ENCODE measurements at regions not wholly inside any gene's neighbourhood (a gene's known extent, or its start where the extent isn't known, plus 50 kb on each side); places are given as distances from the start of the nearest gene placed in this dataset.

- CTCF ChIA-PET (ENCODE audit: low intra/inter-chr PET ratio) = no interaction called here
- H3K9ac ChIP-seq (ENCODE audit: insufficient read depth in 1 of 2, low read depth in 2 of 2, low read length in 2 of 2) = no peak overlapping the region
- intact Hi-C loops (cut with micrococcal nuclease) = no loop called here
These were observed 130.6 kb upstream of the UBASH3B start for GRCh38 chr11:122524898-122525297.

DNA sequence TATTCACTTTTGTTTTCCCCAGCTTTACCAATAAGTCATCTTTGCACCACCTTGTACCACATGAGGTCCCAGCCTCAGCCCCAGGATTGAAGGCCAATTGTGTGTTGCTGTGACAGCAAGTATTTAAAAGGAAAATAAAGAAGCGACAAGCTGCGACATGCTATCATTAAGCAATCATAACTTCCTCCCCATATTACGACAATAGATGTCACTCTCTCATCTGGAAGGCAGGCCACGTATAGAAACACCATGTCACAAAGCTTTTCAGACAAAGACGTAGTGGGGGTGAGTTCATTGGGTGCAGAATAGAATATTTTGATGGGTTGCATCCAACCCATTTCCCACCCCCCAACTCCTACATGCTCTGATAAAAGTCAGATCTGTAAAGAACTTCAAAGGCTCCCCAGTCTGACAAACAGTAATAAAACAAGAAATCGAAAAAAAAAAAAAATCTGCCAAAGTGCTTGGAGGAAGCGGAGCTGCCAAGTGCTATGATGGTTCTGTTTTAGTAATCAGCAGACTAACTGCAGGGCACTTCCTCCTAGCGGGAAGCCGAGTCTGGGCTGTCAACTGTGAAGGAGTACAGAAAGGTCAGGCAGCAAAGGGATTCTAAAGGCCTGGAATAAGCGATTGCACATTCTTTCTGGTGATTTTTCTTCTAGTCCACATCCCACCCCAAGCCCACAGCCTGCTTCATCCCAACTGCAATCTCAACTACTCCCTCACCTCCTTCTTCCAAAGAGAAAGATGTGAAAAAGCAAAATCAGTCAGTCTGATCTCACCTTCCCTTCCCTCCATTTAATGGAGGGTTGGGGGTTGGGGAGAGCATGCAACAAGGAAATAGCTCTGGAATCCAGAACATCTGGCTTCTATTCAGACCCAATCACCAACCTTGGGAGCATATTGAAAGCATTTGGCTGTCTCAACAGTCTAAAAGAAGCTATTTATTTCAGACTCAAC is 131.4 kb upstream of the UBASH3B start:
- Histone ChIP-seq H3K79me2 (ENCODE audit: control insufficient read depth, insufficient read depth, low read length) (no peaks in the 10 kb centered on the region), H2AFZ (ENCODE audit: low read depth, low read length) (no peak overlapping the region), H3K9me1 (ENCODE audit: control insufficient read depth, insufficient read depth, low read length) (no peaks in the 10 kb centered on the region), H3K9ac (ENCODE audit: insufficient read depth in 1 of 2, low read depth in 2 of 2, low read length in 2 of 2) (no peak overlapping the region), H4K20me1 (replicated peaks; ENCODE audit: control insufficient read depth, insufficient read depth, low read length) (no peaks in the 10 kb centered on the region), H3K4me2 (ENCODE audit: insufficient read depth, low read length) (no peak overlapping the region), H3K36me3 (ENCODE audit: control insufficient read depth, insufficient read depth, low read length) (no peaks in the 10 kb centered on the region), H3K4me3 (no peak overlapping the region), H3K27ac (ENCODE audit: extremely low read depth, low read depth, low read length) (no peak overlapping the region), H3K27me3 (ENCODE audit: control insufficient read depth in 2 of 2, insufficient read depth in 2 of 2, low read length in 2 of 2) (no peaks in the 10 kb centered on the region), H3K9me3 (replicated peaks; ENCODE audit: control insufficient read depth, insufficient read depth, low read depth, low read length) (no peaks in the 10 kb centered on the region), H3K4me1 (replicated peaks in 1 of 2; ENCODE audit: control insufficient read depth in 2 of 2, insufficient read depth in 2 of 2, low read length in 2 of 2) (no peaks in the 10 kb centered on the region)
- intact Hi-C loops (cut with micrococcal nuclease) (no loop called here), in situ Hi-C loops (cut with MboI) (no loop called here)
- no peak for ATAC-seq
- ChIA-PET POLR2A (no interaction called here), CTCF (ENCODE audit: low intra/inter-chr PET ratio) (no interaction called here)
- DNase-seq (ENCODE audit: extremely low read depth in 1 of 4, low spot score in 3 of 4) = no peak
- 2% methylated on average over 10 of the region's 10 CpGs for WGBS (ENCODE audit: insufficient coverage, low coverage, missing lambda C conversion rate)
- no peak for FAIRE-seq
- no TSS peak for BruUV-seq (replicated peaks)
- TF ChIP-seq KLF13 (tag; IDR thresholded peaks at IDR 0.05; ENCODE audit: borderline replicate concordance, low read depth) (no peak), FOXK2 (conservative IDR thresholded peaks at IDR 0.05 in 1 of 2, IDR thresholded peaks at IDR 0.05 in 1 of 2; ENCODE audit: low read depth in 2 of 2) (no peak), TAF1 (IDR thresholded peaks at IDR 0.05; ENCODE audit: control insufficient read depth, extremely low read depth, insufficient read depth, low read length, severe bottlenecking) (no peak), POLR2B (IDR thresholded peaks at IDR 0.05; ENCODE audit: low read depth, partially characterized antibody) (no peak), PCBP2 (IDR thresholded peaks at IDR 0.05; ENCODE audit: low read depth, low read length, poor library complexity, severe bottlenecking) (no peak), TBL1XR1 (IDR thresholded peaks at IDR 0.05; ENCODE audit: low read length in 2 of 2) (no peak)
- TF ChIP-seq, protein P1, sequence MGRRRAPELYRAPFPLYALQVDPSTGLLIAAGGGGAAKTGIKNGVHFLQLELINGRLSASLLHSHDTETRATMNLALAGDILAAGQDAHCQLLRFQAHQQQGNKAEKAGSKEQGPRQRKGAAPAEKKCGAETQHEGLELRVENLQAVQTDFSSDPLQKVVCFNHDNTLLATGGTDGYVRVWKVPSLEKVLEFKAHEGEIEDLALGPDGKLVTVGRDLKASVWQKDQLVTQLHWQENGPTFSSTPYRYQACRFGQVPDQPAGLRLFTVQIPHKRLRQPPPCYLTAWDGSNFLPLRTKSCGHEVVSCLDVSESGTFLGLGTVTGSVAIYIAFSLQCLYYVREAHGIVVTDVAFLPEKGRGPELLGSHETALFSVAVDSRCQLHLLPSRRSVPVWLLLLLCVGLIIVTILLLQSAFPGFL (CRISPR knock-in tag; IDR thresholded peaks at IDR 0.05) = no peak
- TF ChIP-seq, protein P2, sequence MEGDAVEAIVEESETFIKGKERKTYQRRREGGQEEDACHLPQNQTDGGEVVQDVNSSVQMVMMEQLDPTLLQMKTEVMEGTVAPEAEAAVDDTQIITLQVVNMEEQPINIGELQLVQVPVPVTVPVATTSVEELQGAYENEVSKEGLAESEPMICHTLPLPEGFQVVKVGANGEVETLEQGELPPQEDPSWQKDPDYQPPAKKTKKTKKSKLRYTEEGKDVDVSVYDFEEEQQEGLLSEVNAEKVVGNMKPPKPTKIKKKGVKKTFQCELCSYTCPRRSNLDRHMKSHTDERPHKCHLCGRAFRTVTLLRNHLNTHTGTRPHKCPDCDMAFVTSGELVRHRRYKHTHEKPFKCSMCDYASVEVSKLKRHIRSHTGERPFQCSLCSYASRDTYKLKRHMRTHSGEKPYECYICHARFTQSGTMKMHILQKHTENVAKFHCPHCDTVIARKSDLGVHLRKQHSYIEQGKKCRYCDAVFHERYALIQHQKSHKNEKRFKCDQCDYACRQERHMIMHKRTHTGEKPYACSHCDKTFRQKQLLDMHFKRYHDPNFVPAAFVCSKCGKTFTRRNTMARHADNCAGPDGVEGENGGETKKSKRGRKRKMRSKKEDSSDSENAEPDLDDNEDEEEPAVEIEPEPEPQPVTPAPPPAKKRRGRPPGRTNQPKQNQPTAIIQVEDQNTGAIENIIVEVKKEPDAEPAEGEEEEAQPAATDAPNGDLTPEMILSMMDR (IDR thresholded peaks at IDR 0.05 in 2 of 3, conservative IDR thresholded peaks at IDR 0.05 in 1 of 3; ENCODE audit: insufficient read depth in 2 of 3, low read depth in 1 of 3, low read length in 3 of 3) = no peak

More at GRCh38 chr11:122524898-122525297, 130.6 kb upstream of the UBASH3B start:
- Histone ChIP-seq H2AFZ (ENCODE audit: low read depth, low read length) (no peak overlapping the region), H3K27ac (ENCODE audit: extremely low read depth, low read depth, low read length) (no peak overlapping the region), H3K27me3 (ENCODE audit: control insufficient read depth in 2 of 2, insufficient read depth in 2 of 2, low read length in 2 of 2) (no peaks in the 10 kb centered on the region), H3K4me1 (replicated peaks in 1 of 2; ENCODE audit: control insufficient read depth in 2 of 2, insufficient read depth in 2 of 2, low read length in 2 of 2) (no peaks in the 10 kb centered on the region), H3K9me3 (replicated peaks; ENCODE audit: control insufficient read depth, insufficient read depth, low read depth, low read length) (no peaks in the 10 kb centered on the region), H3K4me3 (no peak overlapping the region), H3K9me1 (ENCODE audit: control insufficient read depth, insufficient read depth, low read length) (no peaks in the 10 kb centered on the region), H3K36me3 (ENCODE audit: control insufficient read depth, insufficient read depth, low read length) (no peaks in the 10 kb centered on the region), H3K4me2 (ENCODE audit: insufficient read depth, low read length) (no peak overlapping the region), H3K79me2 (ENCODE audit: control insufficient read depth, insufficient read depth, low read length) (no peaks in the 10 kb centered on the region), H4K20me1 (replicated peaks; ENCODE audit: control insufficient read depth, insufficient read depth, low read length) (no peaks in the 10 kb centered on the region)
- POLR2A ChIA-PET = no interaction called here
- TF ChIP-seq ZNF347 (CRISPR knock-in tag; IDR thresholded peaks at IDR 0.05; ENCODE audit: low read depth) = no peak
- no peak for FAIRE-seq
- no peak for ATAC-seq
- no TSS peak for BruUV-seq (replicated peaks)
- in situ Hi-C loops (cut with MboI) = no loop called here
- no peak for DNase-seq (ENCODE audit: extremely low read depth in 1 of 4, low spot score in 3 of 4)
- WGBS (ENCODE audit: insufficient coverage, low coverage, missing lambda C conversion rate) = 0% methylated on average over 2 of the region's 2 CpGs

All from K562 (cell line).